Inflammatory macrophage treated with lipopolysaccharide for 1 hour (primary cell): ENCODE measurements at regions not wholly inside any gene's neighbourhood (a gene's known extent, or its start where the extent isn't known, plus 50 kb on each side); places are given as distances from the start of the nearest gene placed in this dataset.
"Not testable (repeated sequence)": the region's sequence is repeated elsewhere in the genome, so short reads cannot be mapped to it uniquely, and the experiment has no call there.

Source experiments
- DNase-seq, 2 donors: peaks; one replicate each; pipeline ENCODE4 v3.0.0-alpha.2; 2020 to 2022

GRCh38 chr21:5105939-5106708 lies 5415.3 kb upstream of the TPTE start:
- DNase-seq = not testable (repeated sequence)

DNA sequence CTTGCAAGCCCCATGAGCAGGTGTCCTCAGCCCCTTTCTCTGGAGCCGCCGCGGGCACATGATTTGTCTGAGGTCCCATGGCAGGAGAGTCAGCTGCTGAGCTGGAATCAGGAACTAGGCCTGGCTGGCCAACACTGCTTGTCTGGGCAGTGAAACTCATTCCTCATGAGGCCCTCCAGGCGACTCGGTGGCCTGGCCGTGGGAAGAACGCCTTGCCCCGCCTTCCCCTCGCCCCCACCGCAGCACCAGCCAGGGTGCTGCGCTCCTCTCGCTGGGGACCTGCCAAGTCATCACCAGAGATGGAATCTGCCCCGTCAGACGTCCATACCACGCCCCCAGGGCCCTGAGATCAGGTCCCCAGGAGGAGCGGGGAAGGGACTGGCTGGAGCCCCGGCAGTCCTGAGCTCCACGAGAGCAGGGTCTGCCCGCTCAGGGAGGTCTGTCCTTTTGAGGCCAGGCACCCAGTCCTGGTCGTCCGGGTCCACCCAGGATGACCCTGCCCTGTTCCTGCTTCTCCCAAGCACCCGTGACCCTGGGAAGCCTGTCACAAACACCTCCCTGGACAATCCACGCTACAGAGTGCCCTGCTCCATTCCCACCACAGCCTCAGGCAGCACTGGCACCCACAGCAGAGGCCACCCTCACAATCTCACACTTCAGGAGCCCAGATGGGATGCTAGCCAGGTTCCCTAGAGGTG lies 5414.5 kb upstream of the TPTE start:
- DNase-seq = not testable (repeated sequence)

- not testable (repeated sequence) for DNase-seq
These were observed 5413.7 kb upstream of the TPTE start for GRCh38 chr21:5107637-5108036.

GRCh38 chr21:5108048-5108775 lies 5413.2 kb upstream of the TPTE start:
- not testable (repeated sequence) for DNase-seq

DNA sequence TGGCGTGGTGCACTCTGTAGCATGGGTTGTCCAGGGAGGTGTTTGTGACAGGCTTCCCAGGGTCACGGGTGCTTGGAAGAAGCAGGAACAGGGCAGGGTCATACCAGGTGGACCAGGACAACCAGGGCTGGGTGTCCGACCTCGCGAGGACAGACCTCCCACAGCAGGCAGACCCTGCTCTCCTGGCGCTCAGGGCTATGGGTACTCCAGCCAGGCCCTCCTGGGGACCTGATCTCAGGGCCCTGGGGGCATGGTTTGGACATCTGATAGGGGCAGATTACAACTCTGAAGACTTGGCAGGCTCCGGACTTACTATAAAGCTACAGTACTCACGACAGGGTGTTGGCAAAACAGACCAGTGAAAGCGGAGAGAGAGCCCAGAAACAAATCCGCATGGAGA lies 5410.2 kb upstream of the TPTE start:
- DNase-seq = not testable (repeated sequence)

DNA sequence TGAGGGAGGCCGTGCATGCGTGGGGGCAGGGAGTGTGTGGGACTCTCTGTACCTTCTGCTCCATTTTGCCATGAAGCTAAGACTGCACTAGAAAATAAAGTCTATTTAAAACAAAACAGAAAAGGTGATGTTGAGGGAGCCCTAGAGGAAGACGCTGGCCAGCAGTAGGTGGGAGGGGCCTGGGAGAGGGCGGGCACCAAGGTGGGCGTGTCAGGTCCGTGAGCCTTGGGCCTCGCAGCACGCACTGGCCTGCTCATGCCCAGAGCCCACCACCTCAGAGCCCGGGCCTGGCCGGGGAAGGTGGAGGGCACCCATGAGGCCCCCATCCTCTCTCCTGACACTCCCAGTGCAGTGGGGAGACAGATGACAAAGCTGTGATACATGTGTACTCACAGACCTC lies 5408.3 kb upstream of the TPTE start:
- DNase-seq = not testable (repeated sequence)

DNA sequence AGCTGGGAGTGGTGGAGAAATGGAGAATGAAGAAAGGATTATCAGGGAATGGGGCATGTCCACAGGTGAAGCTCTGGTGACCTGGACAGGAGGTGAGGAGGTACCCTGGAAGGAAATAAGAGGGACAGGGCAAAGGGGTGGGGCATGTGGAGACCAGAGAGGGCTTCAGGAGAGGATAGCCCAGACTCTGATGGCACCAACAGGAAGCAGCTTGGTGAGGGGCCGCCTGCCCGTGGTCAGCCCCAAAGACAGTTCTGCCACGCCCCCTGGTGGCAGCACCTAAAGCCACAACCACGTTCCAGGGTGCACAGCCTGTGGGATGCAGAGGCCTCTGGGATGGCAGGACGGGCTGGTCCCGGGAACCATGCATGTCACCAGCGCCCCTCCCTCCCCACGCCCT lies 5406.9 kb upstream of the TPTE start:
- not testable (repeated sequence) for DNase-seq

DNA sequence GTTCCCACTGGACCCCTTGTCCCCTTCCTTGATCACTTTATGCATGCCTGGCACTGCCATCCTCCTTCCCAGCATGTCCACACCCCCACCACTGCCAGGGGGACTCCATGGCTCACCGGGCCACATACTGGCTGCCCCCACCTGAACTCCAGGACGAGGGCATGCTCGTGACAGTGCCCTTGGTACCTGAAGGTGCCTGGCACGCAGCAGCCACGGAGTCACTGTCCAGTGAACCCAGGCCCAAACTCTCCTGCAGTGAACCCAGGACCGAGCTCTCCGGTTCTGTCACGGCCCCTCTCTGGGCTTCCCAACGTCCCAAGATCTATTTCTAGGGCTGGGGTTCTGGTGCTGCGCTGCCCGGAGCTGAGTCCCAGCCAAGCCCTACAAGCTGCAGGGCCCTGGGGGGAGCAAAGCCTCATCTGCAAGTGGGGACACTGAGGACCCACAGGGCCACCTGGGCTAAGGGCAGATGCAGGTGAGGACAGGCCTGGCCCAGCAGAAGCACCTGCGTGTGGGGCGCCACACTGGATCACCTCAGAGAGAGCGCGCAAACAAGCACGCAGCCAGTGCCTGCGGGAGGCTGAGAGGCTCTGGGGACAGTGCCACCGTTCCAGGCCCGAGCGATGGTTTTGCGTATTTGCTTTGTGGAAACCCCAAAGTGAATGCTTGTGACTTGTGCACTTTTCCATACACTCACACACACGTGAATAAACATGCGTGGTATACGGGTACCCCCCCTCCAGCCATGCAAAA lies 5406.3 kb upstream of the TPTE start:
- DNase-seq = not testable (repeated sequence)

DNA sequence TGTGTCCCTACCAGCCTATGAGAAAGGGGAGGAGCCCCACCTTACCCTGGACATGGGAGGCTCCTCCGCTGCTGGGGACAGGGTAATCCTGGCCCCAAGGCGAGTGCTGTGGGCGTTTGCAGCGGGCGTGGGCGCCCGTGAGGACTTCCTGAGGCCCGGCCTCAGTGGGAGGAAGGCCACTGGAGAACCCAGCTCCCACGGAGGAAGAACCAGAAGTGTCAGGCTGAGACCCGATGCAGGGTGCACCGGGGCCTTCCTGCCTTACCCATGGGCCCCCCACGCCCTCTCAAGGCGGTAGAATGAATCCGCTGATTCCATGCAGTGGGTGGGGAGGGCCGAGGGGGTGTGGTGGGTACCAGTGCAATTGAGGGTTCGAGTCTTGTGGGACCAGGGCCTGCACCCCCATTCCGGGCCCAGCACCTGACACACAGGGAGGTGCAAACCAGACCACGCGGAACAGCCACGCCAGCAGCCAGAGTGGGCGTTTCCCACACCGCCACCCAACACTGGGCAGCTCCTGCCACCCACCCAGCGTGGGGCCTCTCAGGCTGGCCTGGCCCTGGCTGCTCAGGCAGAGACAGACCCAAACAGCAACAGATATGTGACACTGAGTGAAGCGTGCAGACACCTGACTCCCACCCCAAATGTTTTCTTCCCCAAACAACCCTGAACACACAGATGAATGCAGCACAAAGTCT lies 5405.6 kb upstream of the TPTE start:
- DNase-seq = peak; percentile 14 to 69

- DNase-seq = not testable (repeated sequence)
These were observed 5404.8 kb upstream of the TPTE start for GRCh38 chr21:5116344-5117123.

- DNase-seq = not testable (repeated sequence)
These were observed 5404.2 kb upstream of the TPTE start for GRCh38 chr21:5117135-5117534.

- DNase-seq = not testable (repeated sequence)
These were observed 5403.6 kb upstream of the TPTE start for GRCh38 chr21:5117666-5118295.

- not testable (repeated sequence) for DNase-seq
These were observed 5403.1 kb upstream of the TPTE start for GRCh38 chr21:5118296-5118679.

GRCh38 chr21:5119179-5119578 lies 5402.2 kb upstream of the TPTE start:
- not testable (repeated sequence) for DNase-seq

- DNase-seq = peak; percentile 18 to 42
These were observed 5400.0 kb upstream of the TPTE start for GRCh38 chr21:5121399-5121798.

DNA sequence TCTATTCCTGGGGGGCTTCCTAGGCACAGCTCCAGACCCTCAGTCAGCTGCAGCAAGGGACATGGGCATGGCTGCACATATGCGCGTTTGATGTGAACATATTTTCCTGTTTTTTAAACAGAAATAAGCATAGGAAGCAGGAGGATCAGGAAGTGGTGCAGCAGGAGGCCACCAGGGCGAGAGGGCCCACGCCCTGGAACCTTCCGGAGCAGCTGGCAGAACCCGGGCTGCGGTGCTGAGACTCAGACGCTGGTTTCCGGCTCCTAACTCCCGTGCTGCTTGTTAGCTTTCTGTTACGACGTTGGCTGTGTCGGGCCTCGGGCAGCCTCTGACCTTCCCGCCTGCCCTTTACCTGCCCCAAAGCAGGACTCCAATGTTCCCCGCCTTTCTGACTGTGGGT lies 5399.5 kb upstream of the TPTE start:
- DNase-seq = not testable (repeated sequence)

GRCh38 chr21:5123655-5124054 lies 5397.7 kb upstream of the TPTE start:
- not testable (repeated sequence) for DNase-seq

DNA sequence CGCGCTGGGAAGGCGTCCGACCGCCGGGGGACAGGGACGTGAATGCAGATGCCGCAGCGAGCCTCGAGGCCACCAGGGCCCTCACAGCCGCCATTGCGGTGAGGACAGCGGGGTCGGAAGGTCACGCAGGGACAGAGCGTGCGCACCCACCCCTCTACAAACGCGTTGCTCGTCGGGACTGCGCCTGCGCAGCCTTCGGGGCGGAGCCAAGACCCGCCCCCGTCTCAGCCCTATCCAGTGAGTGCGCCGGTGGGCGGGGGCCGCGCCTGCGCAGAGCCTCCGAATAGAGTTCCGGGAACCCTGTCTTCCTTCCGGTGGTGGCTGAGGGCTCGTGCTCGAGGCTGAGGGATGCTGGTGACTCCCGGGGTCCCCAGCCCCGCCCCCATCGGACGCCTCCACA lies 5393.1 kb upstream of the TPTE start:
- DNase-seq = peak; percentile 78 to 96

DNA sequence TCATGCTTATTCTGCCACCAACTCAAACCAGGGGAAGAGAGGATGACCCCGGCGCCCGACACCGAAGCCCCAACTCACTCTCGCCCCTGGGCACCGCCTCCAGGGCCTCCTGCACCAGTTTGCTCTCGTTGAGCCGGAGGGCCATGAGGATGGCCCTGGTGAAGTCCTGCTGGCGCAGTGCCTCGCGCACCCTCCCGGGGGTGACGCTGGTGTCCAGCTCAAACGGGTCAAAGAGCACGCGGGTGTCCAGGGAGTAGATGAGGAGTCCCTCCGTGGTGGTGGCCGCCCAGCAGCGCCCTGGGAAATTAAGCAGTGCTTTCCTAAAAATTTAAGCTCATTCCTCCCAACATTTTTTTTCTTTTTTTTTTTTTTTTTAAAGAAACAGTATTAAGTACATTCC lies 5387.6 kb upstream of the TPTE start:
- DNase-seq = not testable (repeated sequence)

GRCh38 chr21:5136406-5136805 lies 5385.0 kb upstream of the TPTE start:
- not testable (repeated sequence) for DNase-seq

DNA sequence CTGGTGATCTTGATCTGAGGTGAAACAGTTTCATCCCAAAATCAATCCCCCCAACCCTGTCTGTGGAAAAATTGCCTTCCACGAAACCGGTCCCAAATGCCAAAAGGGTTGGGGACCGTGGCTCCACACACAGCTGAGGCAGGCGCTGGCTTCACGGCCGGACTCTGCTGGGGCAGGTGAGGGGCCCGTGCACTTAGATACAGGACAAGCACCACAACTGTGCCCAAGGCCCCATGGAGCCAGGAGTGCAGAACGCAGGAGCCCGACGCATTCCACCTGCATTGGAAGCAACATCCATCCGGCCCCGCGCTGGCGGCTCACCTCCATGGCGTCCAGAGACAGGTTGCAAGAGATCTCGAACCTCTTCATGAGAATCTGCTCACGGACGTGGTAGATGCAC lies 5384.4 kb upstream of the TPTE start:
- not testable (repeated sequence) for DNase-seq
